Stimulated activated CD4-positive, alpha-beta T cell treated with anti-CD3 and anti-CD28 coated beads, TNF-alpha, amount 100 ng/mL, for 1 hour (primary cell): ENCODE measurements at regions not wholly inside any gene's neighbourhood (a gene's known extent, or its start where the extent isn't known, plus 50 kb on each side); places are given as distances from the start of the nearest gene placed in this dataset.
"Not testable (repeated sequence)": the region's sequence is repeated elsewhere in the genome, so short reads cannot be mapped to it uniquely, and the experiment has no call there.

ENCODE experiments used
- DNase-seq, 3 donors: peaks; one replicate each; pipeline ENCODE4 v3.0.0-alpha.2; 2020; ENCODE audit warnings: low read depth in 3 of 3, low spot score in 1 of 3

DNA sequence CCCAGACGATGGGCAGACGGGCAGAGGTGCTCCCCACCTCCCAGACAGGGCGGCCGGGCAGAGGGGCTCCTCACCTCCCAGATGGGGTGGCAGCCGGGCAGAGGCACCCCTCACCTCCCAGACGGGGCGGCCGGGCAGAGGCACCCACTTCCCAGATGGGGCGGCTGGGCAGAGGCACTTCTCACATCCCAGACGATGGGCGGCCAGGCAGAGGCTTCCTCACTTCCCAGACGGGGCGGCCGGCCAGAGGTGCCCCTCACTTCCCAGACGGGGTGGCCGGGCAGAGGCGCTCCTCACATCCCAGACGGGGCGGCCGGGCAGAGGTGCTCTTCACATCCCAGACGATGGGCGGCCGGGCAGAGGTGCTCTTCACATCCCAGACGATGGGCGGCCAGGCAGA lies 96.6 kb downstream of the ABCC12 start:
- DNase-seq: not testable (repeated sequence)

- no peak for DNase-seq
These were observed 98.7 kb downstream of the ABCC12 start for GRCh38 chr16:48057048-48057447.

DNA sequence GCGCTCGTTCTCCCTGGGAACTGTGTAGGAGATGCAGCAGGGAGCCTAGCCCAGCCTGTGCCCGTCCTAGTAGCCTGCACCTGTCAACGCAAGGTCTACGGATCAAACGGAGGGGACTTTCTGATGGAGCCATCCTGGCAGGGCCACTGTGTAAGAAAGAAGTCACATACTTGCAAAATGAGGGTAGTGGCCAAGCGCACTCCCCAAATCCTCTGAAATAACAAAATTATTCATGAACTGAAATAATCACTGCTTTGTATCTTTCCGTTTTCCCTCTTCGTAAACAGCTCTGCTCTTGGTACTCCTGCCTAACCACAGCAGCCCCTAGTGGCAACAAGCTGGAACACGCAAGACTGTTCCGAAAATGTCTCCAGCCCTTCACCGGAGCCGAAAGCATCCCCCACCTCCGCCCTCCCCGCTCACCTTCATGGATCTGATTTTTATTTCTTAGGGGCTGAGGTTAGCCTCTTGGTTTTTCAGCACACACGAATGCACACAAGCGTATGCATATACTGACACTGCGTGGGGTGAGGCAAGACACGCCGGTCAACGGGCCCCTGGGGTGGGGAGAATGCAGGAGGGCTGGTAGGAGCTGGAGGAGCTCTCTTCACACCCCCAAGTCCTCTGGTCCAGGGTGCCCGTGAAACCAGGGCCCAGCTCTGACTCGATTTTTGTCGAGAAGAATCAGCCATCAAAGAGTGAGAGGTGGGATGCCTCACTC lies 100.8 kb downstream of the ABCC12 start:
- no peak for DNase-seq

GRCh38 chr16:48053418-48053745 lies 102.4 kb downstream of the ABCC12 start:
- DNase-seq: no peak

GRCh38 chr16:48052731-48053417 lies 102.9 kb downstream of the ABCC12 start:
- DNase-seq: no peak

DNA sequence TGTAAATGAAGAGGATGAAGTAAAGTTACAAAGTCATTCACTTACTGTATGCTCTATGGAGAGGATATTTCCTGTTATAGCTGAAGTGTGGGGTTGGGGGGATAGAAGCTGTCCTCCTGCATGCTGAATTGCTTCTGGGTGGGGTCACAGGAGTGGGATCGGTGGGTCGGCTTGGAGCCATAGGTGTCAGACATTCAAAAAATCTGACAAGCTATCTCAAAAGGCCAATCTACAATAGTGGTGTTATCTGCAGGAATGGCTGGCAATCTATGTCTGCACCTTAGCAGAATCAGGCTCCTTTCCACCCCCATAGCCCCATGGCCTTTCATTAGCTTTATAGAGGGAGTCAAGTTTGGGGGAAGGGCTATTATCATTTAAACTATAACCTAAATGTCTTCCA lies 104.9 kb downstream of the ABCC12 start:
- DNase-seq: no peak

- DNase-seq: no peak
These were observed 105.9 kb downstream of the ABCC12 start for GRCh38 chr16:48049847-48050246.

DNA sequence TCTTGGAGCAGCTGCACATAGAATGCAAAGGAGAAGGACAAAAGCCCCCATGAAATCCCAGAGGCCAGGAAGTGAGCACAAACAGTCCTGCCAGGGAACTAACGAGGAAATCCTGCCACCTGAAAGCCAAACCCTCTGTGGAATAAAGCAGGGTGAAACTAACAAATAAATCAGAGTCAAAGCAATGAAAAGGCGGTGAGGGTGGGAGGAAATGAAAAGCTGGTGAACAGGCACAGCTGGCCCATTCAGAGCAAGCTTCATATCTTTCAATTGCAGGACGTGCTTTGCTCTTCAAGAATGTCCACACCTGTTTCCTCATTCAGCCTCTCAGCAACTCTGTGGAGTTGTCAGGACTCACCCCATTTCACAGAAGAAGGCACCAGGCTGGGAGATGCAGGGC lies 108.1 kb downstream of the ABCC12 start:
- no peak for DNase-seq

DNA sequence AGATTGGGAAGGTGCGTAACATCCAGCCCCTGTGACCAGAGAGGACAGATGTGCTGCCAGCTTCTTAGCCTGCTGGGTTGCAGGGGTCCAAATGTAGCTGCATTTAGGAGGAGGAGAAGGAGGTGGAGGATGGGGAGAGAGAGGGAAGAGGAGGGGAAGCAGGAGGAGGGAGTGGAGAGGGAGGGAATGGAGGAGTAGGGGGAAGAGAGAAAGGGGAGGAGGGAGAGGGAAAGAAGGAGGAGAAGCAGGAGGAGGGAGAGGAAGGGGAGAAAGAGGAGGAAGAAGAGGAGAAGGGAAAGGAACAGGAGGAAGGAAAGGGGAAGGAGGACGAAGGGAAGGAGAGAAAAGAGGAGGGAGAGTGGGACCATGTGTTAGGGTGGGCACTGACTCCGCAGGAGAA lies 108.6 kb downstream of the ABCC12 start:
- DNase-seq: no peak

- DNase-seq: no peak
These were observed 111.7 kb downstream of the ABCC12 start for GRCh38 chr16:48044117-48044516.

GRCh38 chr16:48041981-48042421 lies 113.8 kb downstream of the ABCC12 start:
- no peak for DNase-seq

DNA sequence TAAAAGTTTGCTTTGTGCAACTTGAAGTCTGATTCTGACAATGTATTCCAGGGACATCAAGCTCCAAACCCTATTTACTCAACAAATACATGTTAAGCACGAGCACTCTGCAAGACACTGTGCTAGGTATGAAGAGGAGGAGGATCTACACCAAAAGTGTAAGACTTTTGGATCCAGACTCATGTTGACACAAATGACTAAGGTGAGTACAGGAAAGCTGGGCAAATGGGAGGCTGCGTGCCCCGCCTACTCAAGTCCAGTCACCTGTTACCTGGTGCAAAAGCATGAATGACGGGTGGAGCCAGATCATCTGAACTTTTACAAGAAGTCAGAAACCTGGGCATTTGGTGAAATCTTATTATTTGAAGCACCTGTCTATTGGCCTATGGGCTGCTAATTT lies 120.7 kb downstream of the ABCC12 start:
- no peak for DNase-seq

GRCh38 chr16:48030926-48031325 lies 124.9 kb downstream of the ABCC12 start:
- DNase-seq: no peak

DNA sequence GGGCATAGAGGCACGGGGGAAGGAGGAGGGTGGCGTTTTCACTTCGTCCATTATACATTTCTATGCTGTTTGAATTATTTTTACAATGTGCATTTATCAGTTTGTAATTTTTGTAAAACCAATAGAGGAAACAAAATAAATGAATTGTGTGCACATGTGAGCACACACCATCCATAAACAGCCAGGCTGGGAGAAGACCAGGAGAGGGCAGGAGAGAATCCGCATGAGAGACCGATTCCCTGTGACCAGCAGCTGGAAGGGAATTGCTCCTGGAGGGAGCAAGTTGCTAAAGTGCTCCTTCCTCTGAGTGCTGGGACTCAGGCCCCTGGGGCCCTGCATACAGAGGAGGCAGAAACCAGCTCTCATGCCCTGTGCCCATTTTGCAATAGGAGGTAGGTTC lies 126.0 kb downstream of the ABCC12 start:
- DNase-seq: no peak

- no peak for DNase-seq
These were observed 130.4 kb downstream of the ABCC12 start for GRCh38 chr16:48025359-48025758.

DNA sequence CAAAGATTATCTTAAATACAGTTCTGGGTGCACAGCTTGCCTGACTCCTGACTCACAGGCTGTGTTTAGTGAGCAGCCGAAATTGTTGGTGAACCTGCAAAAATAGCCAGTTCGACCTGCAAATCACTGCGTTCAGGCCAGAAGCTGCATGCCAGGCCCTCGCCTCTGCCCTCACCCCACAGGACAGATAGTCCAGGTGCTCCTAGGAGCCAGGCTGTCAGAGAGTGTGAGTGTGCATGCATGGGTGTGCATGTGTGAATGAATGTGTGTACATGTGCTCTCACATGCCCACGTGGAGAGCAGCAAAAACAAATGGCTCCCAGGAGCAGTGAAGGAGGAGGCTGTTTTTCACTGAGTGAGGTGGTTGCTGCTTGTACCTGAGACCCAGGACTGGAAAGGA lies 131.8 kb downstream of the ABCC12 start:
- no peak for DNase-seq

- no peak for DNase-seq
These were observed 133.3 kb downstream of the ABCC12 start for GRCh38 chr16:48022496-48022895.

GRCh38 chr16:48020617-48021016 lies 135.2 kb downstream of the ABCC12 start:
- DNase-seq: not testable (repeated sequence)

GRCh38 chr16:48014349-48015135 lies 141.3 kb downstream of the ABCC12 start:
- no peak for DNase-seq

DNA sequence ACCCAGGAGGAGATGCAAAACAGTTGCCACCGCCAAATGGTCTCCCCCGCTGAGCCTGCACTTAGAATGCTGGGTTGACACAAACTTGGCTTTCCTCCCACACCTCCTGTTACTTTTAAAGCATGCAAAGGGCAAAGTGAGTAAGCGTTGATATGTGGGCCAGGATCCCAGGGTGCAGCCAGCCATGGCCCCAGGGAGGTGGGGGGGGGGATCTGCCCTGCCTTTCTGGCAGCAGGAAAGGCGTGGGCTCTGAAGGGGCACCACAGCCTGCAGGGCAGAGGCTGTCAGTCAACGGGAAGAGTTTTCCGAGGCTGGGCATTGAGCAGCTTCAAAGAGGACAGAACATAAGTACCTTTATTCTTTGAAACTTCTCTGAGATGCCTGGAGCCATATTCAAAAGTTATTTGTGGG lies 142.3 kb downstream of the ABCC12 start:
- no peak for DNase-seq

GRCh38 chr16:48011878-48012658 lies 143.7 kb downstream of the ABCC12 start:
- no peak for DNase-seq
